GM18499 (cell line): ENCODE measurements at regions not wholly inside any gene's neighbourhood (a gene's known extent, or its start where the extent isn't known, plus 50 kb on each side); places are given as distances from the start of the nearest gene placed in this dataset.

Experiments used
- ATAC-seq: cut with Tn5 transposase; IDR thresholded peaks from one replicate; pipeline ENCODE4 v1.9.1; 2021; ENCODE audit warnings: moderate number of reproducible peaks; ENCODE audit not compliant: insufficient read depth, unreplicated experiment

- no peak for ATAC-seq
Measured at GRCh38 chr1:63033211-63033610, 249.3 kb downstream of the ATG4C start.

GRCh38 chr1:63034256-63034655 is 250.3 kb downstream of the ATG4C start:
- ATAC-seq = no peak

- ATAC-seq = no peak
Measured at GRCh38 chr1:63038586-63038985, 254.7 kb downstream of the ATG4C start.

- ATAC-seq = no peak
Measured at GRCh38 chr1:63041660-63042059, 257.7 kb downstream of the ATG4C start.

DNA sequence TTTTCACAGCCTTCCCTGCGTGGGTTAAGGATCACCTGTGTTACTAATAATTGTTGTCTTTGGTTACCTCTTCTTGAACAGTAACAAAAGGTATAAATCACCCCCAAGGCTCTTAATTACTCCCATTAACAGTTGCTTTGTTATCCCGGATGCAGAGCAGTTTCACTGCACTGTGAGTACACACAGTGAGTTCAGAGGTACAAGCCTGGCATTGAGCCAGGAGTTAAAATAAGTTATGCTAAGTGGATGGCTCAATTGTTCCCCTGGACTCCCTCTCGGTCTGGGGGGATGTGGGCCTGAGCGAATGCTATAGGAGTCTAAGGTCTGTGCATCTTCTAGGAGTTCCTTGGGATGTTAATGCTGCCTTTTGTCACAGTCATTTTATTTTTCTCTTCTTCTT is 258.3 kb downstream of the ATG4C start:
- ATAC-seq = no peak

- no peak for ATAC-seq
Measured at GRCh38 chr1:63046539-63046938, 262.6 kb downstream of the ATG4C start.

GRCh38 chr1:63049135-63049534 is 265.2 kb downstream of the ATG4C start:
- ATAC-seq = no peak

DNA sequence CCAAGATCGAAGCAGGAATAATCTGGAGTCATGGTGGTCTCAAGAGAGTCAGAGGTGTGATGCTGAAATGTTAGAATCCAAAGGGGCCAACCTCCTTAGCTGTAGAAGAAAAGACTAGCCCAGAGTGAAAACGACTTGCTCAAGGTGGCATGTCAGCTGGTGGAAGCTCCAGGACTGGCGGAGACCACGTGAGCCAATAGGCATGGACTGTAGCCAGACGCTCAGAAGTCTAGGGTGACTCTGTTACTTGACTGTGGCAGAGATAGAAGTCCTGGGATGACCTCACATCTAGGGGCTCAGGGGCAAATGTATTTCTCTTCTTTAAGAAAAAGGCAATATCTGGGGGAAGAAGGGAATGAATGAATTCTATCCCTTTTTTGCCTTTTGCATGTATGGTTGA is 267.4 kb downstream of the ATG4C start:
- ATAC-seq = no peak

GRCh38 chr1:63051886-63052285 is 268.0 kb downstream of the ATG4C start:
- no peak for ATAC-seq

GRCh38 chr1:63054184-63054583 is 268.2 kb upstream of the FOXD3 start:
- ATAC-seq = no peak

- ATAC-seq = no peak
Measured at GRCh38 chr1:63063367-63063766, 259.0 kb upstream of the FOXD3 start.

DNA sequence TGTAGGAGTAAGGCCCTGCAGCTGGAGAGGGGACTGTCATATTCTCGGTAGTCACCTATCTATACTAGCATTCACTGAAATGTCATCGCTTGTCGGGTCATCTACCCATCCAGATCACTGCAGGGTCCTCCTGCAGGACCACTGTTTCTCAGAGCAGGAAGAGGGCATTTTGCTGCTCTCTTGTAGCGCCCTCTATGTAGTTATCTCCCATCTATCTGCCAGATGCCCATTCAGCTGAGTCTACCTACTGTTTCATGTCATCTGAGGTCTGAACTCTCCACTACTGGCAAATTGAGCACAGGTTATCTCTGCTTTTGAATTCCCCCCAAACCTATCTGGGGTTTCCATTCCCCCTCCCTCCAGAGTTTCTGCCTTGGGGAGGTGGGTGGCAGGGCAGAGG is 258.2 kb upstream of the FOXD3 start:
- no peak for ATAC-seq

DNA sequence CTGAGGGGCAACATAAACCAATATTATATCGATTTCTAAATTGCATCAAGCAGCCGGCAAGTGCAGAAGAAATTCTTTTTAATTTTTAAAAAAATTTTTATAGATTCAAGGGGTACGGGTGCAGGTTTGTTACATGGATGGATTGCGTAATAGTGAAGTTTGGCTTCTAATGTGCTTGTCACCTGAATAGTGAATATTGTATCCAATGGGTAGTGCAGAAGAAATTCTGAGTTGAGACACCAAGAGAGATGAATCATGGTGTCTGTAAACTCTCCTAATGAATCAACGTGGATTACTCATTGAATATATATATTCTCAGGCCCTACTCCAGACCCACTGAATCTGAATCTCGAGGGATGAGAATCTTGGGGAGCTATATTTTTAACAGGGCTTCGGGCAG is 253.7 kb upstream of the FOXD3 start:
- ATAC-seq = no peak

DNA sequence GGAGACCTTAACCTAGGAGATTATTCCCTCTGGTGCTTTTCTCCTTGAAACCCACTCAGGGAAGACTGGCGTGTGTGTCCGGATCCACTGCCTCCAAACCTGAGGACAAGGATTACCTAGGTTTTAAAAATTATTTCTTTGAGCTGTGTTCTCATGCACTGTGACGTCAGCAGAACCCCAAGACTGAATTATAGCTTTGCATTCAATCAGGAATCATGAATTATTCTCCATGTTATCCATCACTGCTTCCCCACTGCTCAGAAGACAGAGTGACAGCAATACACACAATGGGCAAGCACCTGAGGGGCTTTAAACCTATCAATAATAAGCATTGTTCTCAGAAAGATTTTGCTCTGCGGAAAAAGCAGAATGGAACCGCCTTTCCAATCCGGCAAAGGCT is 253.2 kb upstream of the FOXD3 start:
- ATAC-seq = no peak

- ATAC-seq = no peak
Measured at GRCh38 chr1:63073309-63074306, 248.8 kb upstream of the FOXD3 start.

DNA sequence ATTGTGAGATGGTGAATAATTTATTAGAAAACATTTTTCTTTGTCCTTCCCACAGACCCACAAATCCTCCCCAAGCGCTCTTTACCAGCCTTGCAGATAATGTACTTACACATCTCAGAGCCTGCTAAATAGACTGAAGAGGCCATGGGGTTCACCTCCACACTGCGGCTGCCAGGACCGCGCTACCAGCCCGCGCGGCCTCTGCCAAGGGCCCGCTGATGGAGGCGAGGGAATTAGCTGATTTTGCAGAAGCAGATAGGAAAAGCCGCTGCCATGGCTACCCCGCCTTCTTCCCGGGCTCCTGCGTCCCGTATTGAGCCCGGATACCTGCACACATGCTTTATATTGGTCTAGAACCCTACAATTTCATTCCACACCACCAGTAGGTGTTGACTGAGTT is 248.0 kb upstream of the FOXD3 start:
- no peak for ATAC-seq

GRCh38 chr1:63082766-63083165 is 239.6 kb upstream of the FOXD3 start:
- ATAC-seq = no peak

DNA sequence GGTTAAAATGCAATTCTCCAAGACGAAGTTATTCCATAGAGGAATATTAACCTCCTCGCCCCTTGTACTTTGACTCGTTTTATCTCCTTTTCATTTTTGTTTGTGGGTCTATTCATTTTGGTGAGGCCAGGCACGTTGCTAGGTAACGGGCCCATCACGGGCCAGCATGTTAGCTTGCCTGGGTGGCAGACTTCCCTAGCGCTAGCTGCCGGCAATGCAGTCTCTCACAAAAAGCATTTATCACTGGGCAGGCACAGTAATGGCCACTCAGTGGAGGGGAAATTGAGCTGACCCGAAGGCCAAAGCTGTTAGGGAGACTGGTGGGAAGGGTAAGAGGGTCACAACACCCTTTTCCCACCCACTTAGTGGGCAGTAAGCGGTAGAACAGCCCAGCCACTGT is 234.4 kb upstream of the FOXD3 start:
- no peak for ATAC-seq

DNA sequence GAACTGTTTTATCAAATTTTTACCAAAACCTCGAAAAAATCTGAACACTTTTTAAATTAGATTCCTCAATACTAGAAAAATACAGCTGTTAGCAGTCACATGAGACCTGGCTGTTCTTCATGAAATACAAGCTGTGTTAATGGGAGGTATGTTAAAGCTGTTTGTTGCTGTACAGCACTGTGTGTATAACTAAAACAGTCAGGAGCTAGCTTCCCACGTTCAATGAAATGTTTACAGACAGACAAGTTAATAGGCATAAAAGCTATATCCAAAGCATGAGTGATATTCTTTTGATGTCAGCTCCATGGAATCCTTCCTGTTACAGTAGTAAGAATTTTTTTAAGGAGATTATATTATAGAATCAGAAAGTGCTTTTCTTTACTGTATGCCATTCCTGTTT is 223.2 kb upstream of the FOXD3 start:
- ATAC-seq = no peak

DNA sequence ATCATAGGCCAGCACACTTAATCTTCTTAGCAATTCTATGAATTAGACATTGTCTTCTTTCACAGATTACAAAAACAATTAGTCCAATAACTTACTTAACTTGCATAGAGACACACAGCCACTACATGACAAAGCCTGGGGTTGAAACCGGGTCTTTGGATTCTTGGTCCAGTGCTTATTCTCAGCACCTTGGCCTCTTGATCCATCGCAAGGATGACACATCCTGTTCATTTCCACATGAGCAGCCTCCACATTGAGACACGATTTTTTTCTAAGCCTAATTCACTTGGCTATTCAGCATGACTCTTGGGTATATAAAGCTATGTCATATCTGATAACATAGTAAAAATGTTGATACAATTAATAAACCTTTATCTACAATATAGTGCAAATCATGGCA is 221.0 kb upstream of the FOXD3 start:
- ATAC-seq = no peak

- ATAC-seq = no peak
Measured at GRCh38 chr1:63103682-63104081, 218.7 kb upstream of the FOXD3 start.

GRCh38 chr1:63107066-63107465 is 215.3 kb upstream of the FOXD3 start:
- no peak for ATAC-seq
